ENCODE measurements at regions not wholly inside any gene's neighbourhood (a gene's known extent, or its start where the extent isn't known, plus 50 kb on each side); places are given as distances from the start of the nearest gene placed in this dataset.
A peak's percentile ranks its signal among the peaks of the same experiment; 100 is the strongest.

- Histone ChIP-seq H3K4me3 (ENCODE audit: low read depth, low read length) (no peak overlapping the region), H2BK5ac (ENCODE audit: low read depth, low read length, poor library complexity) (no peak overlapping the region), H3K4me2 (ENCODE audit: low read length) (no peak overlapping the region), H4K91ac (ENCODE audit: low read depth, low read length) (no peak overlapping the region), H3K36me3 (ENCODE audit: control insufficient read depth in 1 of 2, insufficient read depth in 2 of 2, low read length in 2 of 2) (no peaks in the 10 kb centered on the region), H3K9ac (ENCODE audit: low read length) (no peak overlapping the region), H3K79me2 (ENCODE audit: control insufficient read depth, insufficient read depth, low read length, poor library complexity) (no peaks in the 10 kb centered on the region), H3K4ac (ENCODE audit: low read depth, low read length) (no peak overlapping the region), H3K79me1 (ENCODE audit: low read length) (peaks cover 7% of the 10 kb centered on the region), H3K27me3 (ENCODE audit: insufficient read depth, low read length) (no peaks in the 10 kb centered on the region), H3K18ac (ENCODE audit: low read length) (no peak overlapping the region), H3K4me1 (ENCODE audit: control insufficient read depth in 1 of 2, insufficient read depth in 2 of 2, low read length in 2 of 2) (peaks cover 4% of the 10 kb centered on the region in 2 experiments), H2AFZ (ENCODE audit: insufficient read depth, low read length, poor library complexity) (no peak overlapping the region), H2BK12ac (ENCODE audit: low read length) (no peak overlapping the region), H3K9me3 (ENCODE audit: insufficient read depth, low read depth, low read length) (peaks cover 3% of the 10 kb centered on the region), H3K14ac (ENCODE audit: low read length) (no peak overlapping the region), H4K12ac (ENCODE audit: low read depth, low read length) (no peak overlapping the region), H2BK120ac (ENCODE audit: insufficient read depth, low read length, poor library complexity) (no peak overlapping the region), H3K27ac (ENCODE audit: low read depth, low read length) (no peak overlapping the region), H3K23ac (ENCODE audit: low read length) (no peak overlapping the region), H2AK5ac (ENCODE audit: low read length) (no peak overlapping the region), H4K8ac (ENCODE audit: low read depth, low read length) (no peak overlapping the region)
- WGBS (ENCODE audit: extremely low coverage, insufficient coverage, insufficient read length) = no CpG with 5 or more reads among the region's 7 CpGs
- peak in 1 of 2 donors; percentile 27 for DNase-seq
Observed at GRCh38 chr11:69552951-69553350, 71.5 kb downstream of the LINC01488 start.

- H3K4me3 ChIP-seq (ENCODE audit: low read depth, low read length) = no peak overlapping the region
- H2AK5ac ChIP-seq (ENCODE audit: low read length) = peak overlapping the region; percentile 5
- H3K9ac ChIP-seq (ENCODE audit: low read length) = no peak overlapping the region
- H3K23ac ChIP-seq (ENCODE audit: low read length) = no peak overlapping the region
- no peak overlapping the region for H3K4ac ChIP-seq (ENCODE audit: low read depth, low read length)
- no peak overlapping the region for H2BK12ac ChIP-seq (ENCODE audit: low read length)
- no peak overlapping the region for H2AFZ ChIP-seq (ENCODE audit: insufficient read depth, low read length, poor library complexity)
- no peak overlapping the region for H3K4me2 ChIP-seq (ENCODE audit: low read length)
- no peaks in the 10 kb centered on the region for H3K79me2 ChIP-seq (ENCODE audit: control insufficient read depth, insufficient read depth, low read length, poor library complexity)
- no peak overlapping the region for H2BK5ac ChIP-seq (ENCODE audit: low read depth, low read length, poor library complexity)
- no peaks in the 10 kb centered on the region for H3K36me3 ChIP-seq (ENCODE audit: control insufficient read depth in 1 of 2, insufficient read depth in 2 of 2, low read length in 2 of 2)
- H4K12ac ChIP-seq (ENCODE audit: low read depth, low read length) = no peak overlapping the region
- no peak for DNase-seq
- H4K91ac ChIP-seq (ENCODE audit: low read depth, low read length) = no peak overlapping the region
- H3K14ac ChIP-seq (ENCODE audit: low read length) = peak overlapping the region; percentile 20
- no peak overlapping the region for H4K8ac ChIP-seq (ENCODE audit: low read depth, low read length)
- peaks cover 3% of the 10 kb centered on the region for H3K9me3 ChIP-seq (ENCODE audit: insufficient read depth, low read depth, low read length)
- no peaks in the 10 kb centered on the region for H3K27me3 ChIP-seq (ENCODE audit: insufficient read depth, low read length)
- no peak overlapping the region for H3K18ac ChIP-seq (ENCODE audit: low read length)
- peaks cover 7% of the 10 kb centered on the region for H3K79me1 ChIP-seq (ENCODE audit: low read length)
- H3K4me1 ChIP-seq (ENCODE audit: control insufficient read depth in 1 of 2, insufficient read depth in 2 of 2, low read length in 2 of 2) = peaks cover 4% of the 10 kb centered on the region in 2 experiments
- no CpG with 5 or more reads among the region's 14 CpGs for WGBS (ENCODE audit: extremely low coverage, insufficient coverage, insufficient read length)
- H3K27ac ChIP-seq (ENCODE audit: low read depth, low read length) = no peak overlapping the region
- no peak overlapping the region for H2BK120ac ChIP-seq (ENCODE audit: insufficient read depth, low read length, poor library complexity)
Observed at GRCh38 chr11:69553416-69554357, 72.2 kb downstream of the LINC01488 start.

GRCh38 chr11:69554849-69555248, 73.4 kb downstream of the LINC01488 start:
- H3K14ac ChIP-seq (ENCODE audit: low read length) = peak overlapping the region; percentile 2
- peak overlapping the region; percentile 31 for H4K8ac ChIP-seq (ENCODE audit: low read depth, low read length)
- WGBS (ENCODE audit: extremely low coverage, insufficient coverage, insufficient read length) = no CpG with 5 or more reads among the region's 6 CpGs
- H4K12ac ChIP-seq (ENCODE audit: low read depth, low read length) = no peak overlapping the region
- peak overlapping the region; percentile 21 for H3K18ac ChIP-seq (ENCODE audit: low read length)
- H3K4me3 ChIP-seq (ENCODE audit: low read depth, low read length) = no peak overlapping the region
- H3K79me2 ChIP-seq (ENCODE audit: control insufficient read depth, insufficient read depth, low read length, poor library complexity) = no peaks in the 10 kb centered on the region
- H3K27me3 ChIP-seq (ENCODE audit: insufficient read depth, low read length) = no peaks in the 10 kb centered on the region
- no peak overlapping the region for H3K4ac ChIP-seq (ENCODE audit: low read depth, low read length)
- H2AK5ac ChIP-seq (ENCODE audit: low read length) = no peak overlapping the region
- no peak overlapping the region for H2AFZ ChIP-seq (ENCODE audit: insufficient read depth, low read length, poor library complexity)
- H4K91ac ChIP-seq (ENCODE audit: low read depth, low read length) = no peak overlapping the region
- no peak overlapping the region for H3K9ac ChIP-seq (ENCODE audit: low read length)
- peak overlapping the region; percentile 8 for H2BK120ac ChIP-seq (ENCODE audit: insufficient read depth, low read length, poor library complexity)
- peak in 1 of 2 donors; percentile 32 for DNase-seq
- peaks cover 7% of the 10 kb centered on the region for H3K79me1 ChIP-seq (ENCODE audit: low read length)
- H2BK5ac ChIP-seq (ENCODE audit: low read depth, low read length, poor library complexity) = peak overlapping the region; percentile 28
- H3K27ac ChIP-seq (ENCODE audit: low read depth, low read length) = peak overlapping the region; percentile 53
- peaks cover 11% of the 10 kb centered on the region in 2 experiments for H3K4me1 ChIP-seq (ENCODE audit: control insufficient read depth in 1 of 2, insufficient read depth in 2 of 2, low read length in 2 of 2)
- H3K36me3 ChIP-seq (ENCODE audit: control insufficient read depth in 1 of 2, insufficient read depth in 2 of 2, low read length in 2 of 2) = no peaks in the 10 kb centered on the region
- H3K9me3 ChIP-seq (ENCODE audit: insufficient read depth, low read depth, low read length) = peaks cover 3% of the 10 kb centered on the region
- no peak overlapping the region for H3K4me2 ChIP-seq (ENCODE audit: low read length)
- peak overlapping the region; percentile 18 for H2BK12ac ChIP-seq (ENCODE audit: low read length)
- H3K23ac ChIP-seq (ENCODE audit: low read length) = no peak overlapping the region

GRCh38 chr11:69557266-69557665, 75.8 kb downstream of the LINC01488 start:
- Histone ChIP-seq H2BK120ac (ENCODE audit: insufficient read depth, low read length, poor library complexity) (no peak overlapping the region), H3K4me3 (ENCODE audit: low read depth, low read length) (no peak overlapping the region), H3K27me3 (ENCODE audit: insufficient read depth, low read length) (no peaks in the 10 kb centered on the region), H3K9ac (ENCODE audit: low read length) (no peak overlapping the region), H2AK5ac (ENCODE audit: low read length) (no peak overlapping the region), H2AFZ (ENCODE audit: insufficient read depth, low read length, poor library complexity) (no peak overlapping the region), H4K8ac (ENCODE audit: low read depth, low read length) (no peak overlapping the region), H2BK5ac (ENCODE audit: low read depth, low read length, poor library complexity) (no peak overlapping the region), H3K36me3 (ENCODE audit: control insufficient read depth in 1 of 2, insufficient read depth in 2 of 2, low read length in 2 of 2) (no peaks in the 10 kb centered on the region), H3K23ac (ENCODE audit: low read length) (no peak overlapping the region), H4K91ac (ENCODE audit: low read depth, low read length) (no peak overlapping the region), H3K79me1 (ENCODE audit: low read length) (peaks cover 7% of the 10 kb centered on the region), H3K18ac (ENCODE audit: low read length) (no peak overlapping the region), H2BK12ac (ENCODE audit: low read length) (no peak overlapping the region), H3K27ac (ENCODE audit: low read depth, low read length) (no peak overlapping the region), H3K4me1 (ENCODE audit: control insufficient read depth in 1 of 2, insufficient read depth in 2 of 2, low read length in 2 of 2) (peaks cover 11% of the 10 kb centered on the region in 2 experiments), H3K9me3 (ENCODE audit: insufficient read depth, low read depth, low read length) (no peaks in the 10 kb centered on the region), H3K14ac (ENCODE audit: low read length) (no peak overlapping the region), H3K79me2 (ENCODE audit: control insufficient read depth, insufficient read depth, low read length, poor library complexity) (no peaks in the 10 kb centered on the region), H3K4me2 (ENCODE audit: low read length) (no peak overlapping the region), H4K12ac (ENCODE audit: low read depth, low read length) (no peak overlapping the region), H3K4ac (ENCODE audit: low read depth, low read length) (no peak overlapping the region)
- WGBS (ENCODE audit: extremely low coverage, insufficient coverage, insufficient read length) = no CpG with 5 or more reads among the region's 7 CpGs
- DNase-seq = no peak

Data from trophoblast cell (in vitro differentiated cells and primary cell).